ENCODE measurements at regions not wholly inside any gene's neighbourhood (a gene's known extent, or its start where the extent isn't known, plus 50 kb on each side); places are given as distances from the start of the nearest gene placed in this dataset.

DNA sequence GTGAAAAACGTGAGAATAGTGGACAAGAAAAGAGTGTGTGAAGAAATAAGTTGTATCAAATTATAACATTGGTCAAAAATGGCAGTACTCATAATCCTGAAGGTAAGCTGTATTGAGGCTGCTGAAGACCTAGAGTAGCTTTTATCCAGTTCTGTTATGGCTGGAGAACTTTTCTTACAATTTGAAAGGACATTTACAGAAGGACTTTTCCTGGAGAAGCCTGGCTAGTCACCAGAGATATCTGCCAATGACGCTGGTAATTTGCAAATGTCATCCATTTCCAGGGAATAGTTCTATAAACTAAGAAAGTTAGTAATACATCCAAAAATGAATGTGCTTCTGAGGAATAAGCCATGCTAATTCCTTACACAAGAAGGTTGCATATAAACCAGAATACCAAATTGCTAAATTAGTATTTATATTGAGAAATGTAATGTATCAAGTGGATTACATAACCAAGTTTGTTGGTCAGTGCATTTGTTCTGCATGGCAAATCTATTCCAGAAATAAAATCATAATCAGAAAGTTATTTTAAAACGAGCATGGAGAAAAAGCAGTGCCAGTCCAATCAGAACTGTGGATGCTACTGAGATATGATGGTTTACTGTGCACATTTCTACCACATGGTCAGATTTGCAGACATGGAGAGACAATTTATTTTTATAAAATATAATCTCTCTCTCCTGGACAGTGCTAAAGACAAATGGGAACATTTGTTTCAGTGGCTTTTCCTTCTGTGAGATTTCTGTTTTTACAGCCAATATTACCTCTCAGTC is 743.7 kb upstream of the HS3ST1 start:
- TF ChIP-seq POLR2AphosphoS5 (IDR thresholded peaks at IDR 0.05; ENCODE audit: borderline replicate concordance, low read depth, low read length) (no peak), FOXP2 (optimal IDR thresholded peaks at IDR 0.05; ENCODE audit: control extremely low read depth, extremely low read length, insufficient read depth) (no peak), EZH2 (IDR thresholded peaks at IDR 0.05) (no peak)
- no peak for DNase-seq (ENCODE audit: low read depth, low spot score)
- Histone ChIP-seq H3K4me3 (no peak overlapping the region), H3K9me3 (ENCODE audit: low read depth, low read length) (no peaks in the 10 kb centered on the region), H3K9ac (ENCODE audit: insufficient read length) (no peak overlapping the region), H3K27ac (no peak overlapping the region), H3K36me3 (ENCODE audit: insufficient read depth, low read length) (no peaks in the 10 kb centered on the region)

DNA sequence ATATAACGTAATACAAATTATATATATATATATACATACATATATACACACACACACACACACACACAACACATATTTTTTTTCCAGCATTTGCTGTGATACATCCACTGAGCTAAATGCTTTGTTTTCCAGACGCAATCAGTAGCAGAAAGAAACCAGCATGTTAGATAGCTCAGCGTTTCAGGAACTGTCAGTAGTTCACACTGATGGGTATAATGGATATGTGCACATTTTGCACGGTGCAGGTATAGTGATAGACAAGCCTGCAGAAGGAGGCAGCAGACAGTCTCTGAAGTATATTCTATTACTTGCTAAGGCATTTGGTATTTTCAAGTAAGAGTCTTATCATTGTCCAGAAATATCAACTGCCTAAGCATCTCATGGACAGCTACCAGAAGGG is 741.6 kb upstream of the HS3ST1 start:
- Histone ChIP-seq H3K9ac (ENCODE audit: insufficient read length) (no peak overlapping the region), H3K36me3 (ENCODE audit: insufficient read depth, low read length) (no peaks in the 10 kb centered on the region), H3K9me3 (ENCODE audit: low read depth, low read length) (no peaks in the 10 kb centered on the region), H3K27ac (no peak overlapping the region), H3K4me3 (no peak overlapping the region)
- TF ChIP-seq FOXP2 (optimal IDR thresholded peaks at IDR 0.05; ENCODE audit: control extremely low read depth, extremely low read length, insufficient read depth) (no peak), POLR2AphosphoS5 (IDR thresholded peaks at IDR 0.05; ENCODE audit: borderline replicate concordance, low read depth, low read length) (no peak), EZH2 (IDR thresholded peaks at IDR 0.05) (no peak)
- no peak for DNase-seq (ENCODE audit: low read depth, low spot score)

DNA sequence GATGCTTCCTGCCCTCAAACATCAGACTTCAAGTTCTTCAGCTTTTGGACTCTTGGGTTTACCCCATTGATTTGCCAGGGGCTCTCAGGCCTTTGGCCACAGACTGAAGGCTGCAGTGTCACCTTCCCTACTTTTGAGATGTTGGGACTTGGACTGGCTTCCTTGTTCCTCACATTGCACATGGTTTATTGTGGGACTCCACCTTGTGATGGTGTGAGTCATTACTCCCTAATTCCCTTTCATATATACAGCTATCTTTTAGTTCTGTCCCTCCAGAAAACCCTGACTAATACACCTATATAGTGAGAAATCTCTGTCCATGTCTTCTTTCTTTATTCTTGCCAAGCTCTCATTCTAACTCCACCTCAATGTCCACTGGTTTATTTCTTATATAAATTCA is 736.9 kb upstream of the HS3ST1 start:
- no peaks in the 10 kb centered on the region for H3K9me3 ChIP-seq (ENCODE audit: low read depth, low read length)
- no peak overlapping the region for H3K27ac ChIP-seq
- no peaks in the 10 kb centered on the region for H3K36me3 ChIP-seq (ENCODE audit: insufficient read depth, low read length)
- H3K9ac ChIP-seq (ENCODE audit: insufficient read length), result no peak overlapping the region
- H3K4me3 ChIP-seq, result no peak overlapping the region
- TF ChIP-seq POLR2AphosphoS5 (IDR thresholded peaks at IDR 0.05; ENCODE audit: borderline replicate concordance, low read depth, low read length), result no peak
- TF ChIP-seq EZH2 (IDR thresholded peaks at IDR 0.05), result no peak
- TF ChIP-seq FOXP2 (optimal IDR thresholded peaks at IDR 0.05; ENCODE audit: control extremely low read depth, extremely low read length, insufficient read depth), result no peak
- DNase-seq (ENCODE audit: low read depth, low spot score), result no peak

DNA sequence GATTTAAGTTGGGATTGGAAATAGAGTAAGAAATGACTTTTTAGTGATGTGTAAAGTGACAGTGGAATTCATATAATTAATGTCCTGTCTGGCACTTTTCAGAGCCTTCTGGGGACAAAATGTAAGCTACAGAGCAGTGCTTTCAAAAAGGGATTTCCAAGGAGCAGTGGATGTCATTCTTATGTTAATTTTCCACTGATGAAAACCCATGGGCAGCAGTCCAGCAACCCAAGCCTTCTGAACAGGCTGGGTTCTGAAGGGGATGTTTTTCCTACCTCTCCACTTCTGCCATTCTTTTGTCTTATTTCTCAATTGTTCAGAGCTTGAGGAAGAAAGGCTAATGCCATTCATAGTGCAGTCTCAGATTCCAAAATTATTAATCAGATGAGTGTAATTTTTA is 717.6 kb upstream of the HS3ST1 start:
- no peak overlapping the region for H3K27ac ChIP-seq
- TF ChIP-seq FOXP2 (optimal IDR thresholded peaks at IDR 0.05; ENCODE audit: control extremely low read depth, extremely low read length, insufficient read depth) (no peak), EZH2 (IDR thresholded peaks at IDR 0.05) (no peak), POLR2AphosphoS5 (IDR thresholded peaks at IDR 0.05; ENCODE audit: borderline replicate concordance, low read depth, low read length) (no peak)
- no peaks in the 10 kb centered on the region for H3K9me3 ChIP-seq (ENCODE audit: low read depth, low read length)
- DNase-seq (ENCODE audit: low read depth, low spot score), result no peak
- no peak overlapping the region for H3K4me3 ChIP-seq
- no peak overlapping the region for H3K9ac ChIP-seq (ENCODE audit: insufficient read length)
- H3K36me3 ChIP-seq (ENCODE audit: insufficient read depth, low read length), result no peaks in the 10 kb centered on the region

DNA sequence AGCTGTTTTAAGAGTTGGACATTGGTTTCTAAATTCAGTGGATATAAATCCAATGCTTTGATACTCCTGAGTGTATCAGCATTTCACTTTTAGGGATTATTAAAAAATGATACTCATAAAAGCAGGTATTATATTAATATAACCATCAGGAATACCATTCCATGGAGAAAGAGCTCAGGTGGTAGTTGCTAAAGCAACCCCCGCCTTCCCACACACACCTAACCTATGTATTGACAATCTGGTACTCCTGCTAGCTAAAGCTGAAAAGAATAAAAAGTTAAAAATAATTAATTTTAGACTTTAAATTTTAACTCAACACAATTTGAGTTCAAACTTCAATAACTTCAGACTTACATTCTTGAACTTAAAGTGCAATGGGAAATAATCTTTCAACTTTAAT is 717.1 kb upstream of the HS3ST1 start:
- no peaks in the 10 kb centered on the region for H3K9me3 ChIP-seq (ENCODE audit: low read depth, low read length)
- TF ChIP-seq EZH2 (IDR thresholded peaks at IDR 0.05), result no peak
- no peak for TF ChIP-seq POLR2AphosphoS5 (IDR thresholded peaks at IDR 0.05; ENCODE audit: borderline replicate concordance, low read depth, low read length)
- no peak for TF ChIP-seq FOXP2 (optimal IDR thresholded peaks at IDR 0.05; ENCODE audit: control extremely low read depth, extremely low read length, insufficient read depth)

DNA sequence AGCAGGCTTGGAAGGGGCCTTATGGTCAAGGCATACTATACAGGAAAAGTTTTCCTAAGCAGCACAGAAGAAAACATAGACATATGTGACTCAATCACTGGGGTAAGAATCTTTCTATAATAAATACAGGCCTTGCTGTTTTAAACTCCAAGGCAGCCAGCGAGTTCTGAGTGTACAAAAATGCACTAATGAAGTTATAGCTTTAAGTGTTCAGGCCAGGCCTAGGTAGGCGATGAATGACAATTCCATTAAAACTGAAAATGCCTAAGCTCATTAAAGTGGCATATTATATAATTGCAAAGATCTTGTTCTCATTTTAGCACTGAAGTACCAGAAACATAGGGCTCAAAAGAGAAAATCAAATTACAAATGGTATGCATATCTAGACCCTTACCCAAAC is 716.4 kb upstream of the HS3ST1 start:
- Histone ChIP-seq H3K36me3 (ENCODE audit: insufficient read depth, low read length) (no peaks in the 10 kb centered on the region), H3K4me3 (no peak overlapping the region), H3K27ac (no peak overlapping the region), H3K9ac (ENCODE audit: insufficient read length) (no peak overlapping the region), H3K9me3 (ENCODE audit: low read depth, low read length) (no peaks in the 10 kb centered on the region)
- TF ChIP-seq POLR2AphosphoS5 (IDR thresholded peaks at IDR 0.05; ENCODE audit: borderline replicate concordance, low read depth, low read length) (no peak), FOXP2 (optimal IDR thresholded peaks at IDR 0.05; ENCODE audit: control extremely low read depth, extremely low read length, insufficient read depth) (no peak), EZH2 (IDR thresholded peaks at IDR 0.05) (no peak)
- DNase-seq (ENCODE audit: low read depth, low spot score), result no peak

More for the DNA sequence above, 717.1 kb upstream of the HS3ST1 start:
- DNase-seq (ENCODE audit: low read depth, low spot score), result no peak
- no peak overlapping the region for H3K27ac ChIP-seq
- H3K36me3 ChIP-seq (ENCODE audit: insufficient read depth, low read length), result no peaks in the 10 kb centered on the region
- no peak overlapping the region for H3K4me3 ChIP-seq
- H3K9ac ChIP-seq (ENCODE audit: insufficient read length), result no peak overlapping the region

DNA sequence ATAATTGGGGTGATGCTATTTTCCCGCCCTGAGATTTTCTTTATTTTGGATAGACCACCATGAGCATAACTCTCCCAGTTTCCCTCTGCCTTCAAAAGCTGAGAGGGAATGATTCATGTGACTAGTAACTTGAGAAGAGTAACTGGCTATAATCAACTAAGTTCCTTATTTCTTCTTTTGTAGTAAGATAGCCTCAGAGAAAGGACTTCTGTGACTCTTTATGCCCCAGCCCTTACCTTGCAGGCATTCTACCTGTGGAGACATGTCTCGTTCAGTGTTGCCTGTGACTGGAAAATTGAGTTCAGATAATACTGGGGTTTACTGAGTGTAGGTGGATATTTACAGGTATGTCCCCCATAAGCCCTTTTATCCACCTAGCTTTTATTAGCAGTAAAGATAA is 715.4 kb upstream of the HS3ST1 start:
- H3K9ac ChIP-seq (ENCODE audit: insufficient read length), result no peak overlapping the region
- no peak overlapping the region for H3K4me3 ChIP-seq
- H3K36me3 ChIP-seq (ENCODE audit: insufficient read depth, low read length), result no peaks in the 10 kb centered on the region
- TF ChIP-seq POLR2AphosphoS5 (IDR thresholded peaks at IDR 0.05; ENCODE audit: borderline replicate concordance, low read depth, low read length), result no peak
- no peak for TF ChIP-seq EZH2 (IDR thresholded peaks at IDR 0.05)
- no peak for TF ChIP-seq FOXP2 (optimal IDR thresholded peaks at IDR 0.05; ENCODE audit: control extremely low read depth, extremely low read length, insufficient read depth)
- no peak overlapping the region for H3K27ac ChIP-seq
- H3K9me3 ChIP-seq (ENCODE audit: low read depth, low read length), result no peaks in the 10 kb centered on the region
- DNase-seq (ENCODE audit: low read depth, low spot score), result no peak

DNA sequence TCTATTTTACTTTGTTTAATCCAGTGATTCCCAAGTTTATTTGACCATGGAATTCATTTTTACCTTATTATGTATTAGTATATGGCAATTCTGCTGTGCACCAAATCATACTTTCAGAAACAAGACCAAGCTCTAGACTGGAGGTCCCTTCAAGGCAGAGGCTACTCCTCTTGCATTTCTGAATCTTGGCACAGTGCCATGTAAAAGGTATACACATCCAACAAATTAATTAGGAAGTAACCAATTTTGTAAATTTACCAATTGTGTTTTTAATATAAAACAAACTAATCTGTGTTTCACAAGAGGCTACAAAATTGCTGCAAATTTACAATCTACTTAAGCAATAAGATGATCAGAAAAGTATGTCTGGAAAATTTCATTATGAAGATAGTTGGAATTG is 712.2 kb upstream of the HS3ST1 start:
- Histone ChIP-seq H3K36me3 (ENCODE audit: insufficient read depth, low read length) (no peaks in the 10 kb centered on the region), H3K9ac (ENCODE audit: insufficient read length) (no peak overlapping the region), H3K9me3 (ENCODE audit: low read depth, low read length) (no peaks in the 10 kb centered on the region), H3K4me3 (no peak overlapping the region), H3K27ac (no peak overlapping the region)
- TF ChIP-seq POLR2AphosphoS5 (IDR thresholded peaks at IDR 0.05; ENCODE audit: borderline replicate concordance, low read depth, low read length) (no peak), EZH2 (IDR thresholded peaks at IDR 0.05) (no peak), FOXP2 (optimal IDR thresholded peaks at IDR 0.05; ENCODE audit: control extremely low read depth, extremely low read length, insufficient read depth) (no peak)
- DNase-seq (ENCODE audit: low read depth, low spot score), result no peak

DNA sequence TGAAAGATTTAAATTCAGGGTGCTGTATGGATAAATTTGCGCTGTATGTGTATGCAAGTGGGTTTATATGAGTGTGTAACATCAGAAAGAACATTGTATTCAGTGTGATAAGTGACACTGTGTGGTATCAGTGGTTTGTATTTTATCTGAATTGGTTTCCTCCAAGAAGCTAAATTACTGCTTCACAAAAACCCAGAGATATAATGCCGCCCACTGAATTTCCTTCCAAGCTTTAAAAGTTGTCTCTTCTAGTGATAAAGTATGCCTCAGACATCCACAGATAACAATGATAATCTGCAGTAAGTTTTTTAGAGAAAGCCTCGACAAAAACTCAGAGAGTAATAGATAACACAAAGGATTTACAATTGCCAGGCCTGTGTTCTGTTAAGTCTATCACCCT is 710.6 kb upstream of the HS3ST1 start:
- DNase-seq (ENCODE audit: low read depth, low spot score), result no peak
- Histone ChIP-seq H3K4me3 (no peak overlapping the region), H3K36me3 (ENCODE audit: insufficient read depth, low read length) (no peaks in the 10 kb centered on the region), H3K9ac (ENCODE audit: insufficient read length) (no peak overlapping the region), H3K27ac (no peak overlapping the region), H3K9me3 (ENCODE audit: low read depth, low read length) (no peaks in the 10 kb centered on the region)
- TF ChIP-seq FOXP2 (optimal IDR thresholded peaks at IDR 0.05; ENCODE audit: control extremely low read depth, extremely low read length, insufficient read depth), result no peak
- TF ChIP-seq POLR2AphosphoS5 (IDR thresholded peaks at IDR 0.05; ENCODE audit: borderline replicate concordance, low read depth, low read length), result no peak
- no peak for TF ChIP-seq EZH2 (IDR thresholded peaks at IDR 0.05)
